SJSA1 (cell line): ENCODE measurements at regions not wholly inside any gene's neighbourhood (a gene's known extent, or its start where the extent isn't known, plus 50 kb on each side); places are given as distances from the start of the nearest gene placed in this dataset.
A peak's percentile ranks its signal among the peaks of the same experiment; 100 is the strongest.

ENCODE experiments used
- DNase-seq, 2 experiments: peaks; one replicate each; pipeline ENCODE4 v3.0.0-alpha.2; 2015 to 2020; ENCODE audit warnings: low spot score in 2 of 2, low read depth in 1 of 2
- H3K27ac ChIP-seq: fragments of 250-450 bp; sonication (Bioruptor Pico); 2 replicates; pipeline ENCODE4 v1.5.1; 2020; ENCODE audit warnings: mild to moderate bottlenecking, moderate library complexity
- H3K27me3 ChIP-seq: fragments of 250-450 bp; sonication (Bioruptor Pico); replicated peaks from 2 replicates; pipeline ENCODE4 v1.5.1; 2020; ENCODE audit warnings: mild to moderate bottlenecking, moderate library complexity
- H3K36me3 ChIP-seq: fragments of 250-450 bp; sonication (Bioruptor Pico); 2 replicates; pipeline ENCODE4 v1.5.1; 2020; ENCODE audit warnings: mild to moderate bottlenecking
- H3K4me1 ChIP-seq: fragments of 250-450 bp; sonication (Bioruptor Pico); replicated peaks from 2 replicates; pipeline ENCODE4 v1.6.1; 2021; ENCODE audit warnings: mild to moderate bottlenecking
- H3K4me3 ChIP-seq: fragments of 250-450 bp; sonication (Bioruptor Pico); 2 replicates; pipeline ENCODE4 v1.5.1; 2020; ENCODE audit warnings: mild to moderate bottlenecking
- H3K9me3 ChIP-seq: fragments of 250-450 bp; sonication (Bioruptor Pico); replicated peaks from 2 replicates; pipeline ENCODE4 v1.5.1; 2020; ENCODE audit warnings: mild to moderate bottlenecking

DNA sequence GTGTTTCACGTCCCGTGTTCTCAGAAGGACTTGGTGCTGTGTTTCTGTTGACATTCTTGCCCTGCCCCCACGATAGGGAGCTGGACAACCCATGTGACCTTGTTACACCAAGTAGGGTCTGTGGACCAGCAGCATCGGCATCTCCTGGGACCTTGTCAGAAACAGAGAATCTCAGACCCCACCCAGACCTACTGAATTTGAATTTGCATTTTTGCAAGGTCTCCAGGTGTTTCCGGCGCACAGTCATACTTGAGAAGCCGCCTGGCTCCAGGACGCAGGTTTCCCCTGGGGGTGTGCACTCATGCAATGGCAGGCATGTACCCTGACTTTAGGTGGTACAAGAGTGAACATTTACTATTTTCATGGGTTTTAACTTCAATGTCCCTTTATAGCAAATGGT is 117.9 kb downstream of the TLE3 start:
- no peaks in the 10 kb centered on the region; the same call in 1 of the 2 replicates for H3K27me3 ChIP-seq
- no peak overlapping the region for H3K27ac ChIP-seq
- no peaks in the 10 kb centered on the region for H3K9me3 ChIP-seq
- H3K4me1 ChIP-seq: peaks cover 29% of the 10 kb centered on the region
- no peak for DNase-seq
- no peaks in the 10 kb centered on the region for H3K36me3 ChIP-seq
- H3K4me3 ChIP-seq: no peak overlapping the region

DNA sequence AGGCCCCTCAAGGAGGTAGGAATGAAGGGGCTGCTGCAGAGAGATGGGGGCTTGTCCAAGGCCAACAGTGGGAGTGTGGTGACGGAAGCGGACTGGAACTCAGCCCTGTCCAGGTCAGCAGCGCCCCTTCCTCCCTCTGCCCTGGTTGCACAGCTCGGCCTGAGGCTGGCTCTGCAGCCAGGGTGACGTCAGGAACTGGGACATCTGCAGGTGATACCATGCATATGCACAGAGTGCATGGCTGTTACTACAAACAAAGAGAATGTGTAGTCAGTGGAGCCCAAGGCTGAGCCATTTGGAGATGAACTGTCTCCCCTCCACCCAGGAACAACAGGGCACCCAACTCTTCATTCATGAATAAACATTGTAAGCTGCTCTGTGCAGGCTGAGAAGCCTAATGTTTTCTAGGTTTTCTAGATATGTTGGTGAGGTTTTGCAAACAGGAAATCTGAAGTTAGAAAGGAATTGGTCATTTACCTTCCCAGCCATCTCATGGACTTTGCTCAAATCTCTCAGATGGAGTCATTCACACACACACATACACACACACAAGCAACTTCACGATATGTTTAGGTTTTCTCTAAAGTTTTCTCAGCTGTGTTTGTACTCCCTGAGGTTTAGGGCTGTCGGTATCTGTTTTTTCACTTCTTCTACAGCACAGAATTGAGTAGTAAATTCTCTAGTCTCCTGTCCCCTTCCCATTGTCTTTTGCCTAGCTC is 117.2 kb downstream of the TLE3 start:
- Histone ChIP-seq H3K4me1 (peaks cover 29% of the 10 kb centered on the region), H3K9me3 (no peaks in the 10 kb centered on the region), H3K27me3 (no peaks in the 10 kb centered on the region; the same call in 1 of the 2 replicates), H3K27ac (no peak overlapping the region), H3K36me3 (no peaks in the 10 kb centered on the region), H3K4me3 (no peak overlapping the region)
- no peak for DNase-seq

DNA sequence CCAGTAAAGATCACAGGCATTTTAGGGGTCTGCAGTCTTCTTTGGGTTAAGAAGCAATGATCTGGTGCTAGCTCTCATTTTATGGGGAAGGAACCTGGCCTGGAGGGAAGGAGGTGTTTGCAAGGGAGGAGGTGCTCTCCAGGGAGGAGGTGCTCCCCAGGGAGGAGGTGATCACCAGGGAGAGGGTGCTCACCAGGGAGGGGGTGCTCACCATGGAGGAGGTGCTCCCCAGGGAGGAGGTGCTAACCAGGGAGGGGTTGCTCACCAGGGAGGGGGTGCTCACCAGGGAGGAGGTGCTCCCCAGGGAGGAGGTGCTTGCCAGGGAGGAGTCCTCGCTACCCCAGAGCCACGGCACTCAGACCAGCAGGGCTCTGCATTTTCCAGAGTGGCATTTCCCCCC is 115.7 kb downstream of the TLE3 start:
- no peaks in the 10 kb centered on the region for H3K9me3 ChIP-seq
- H3K36me3 ChIP-seq: no peaks in the 10 kb centered on the region
- H3K4me3 ChIP-seq: no peak overlapping the region
- no peak for DNase-seq
- H3K27me3 ChIP-seq: no peaks in the 10 kb centered on the region
- no peak overlapping the region for H3K27ac ChIP-seq
- peaks cover 29% of the 10 kb centered on the region for H3K4me1 ChIP-seq

DNA sequence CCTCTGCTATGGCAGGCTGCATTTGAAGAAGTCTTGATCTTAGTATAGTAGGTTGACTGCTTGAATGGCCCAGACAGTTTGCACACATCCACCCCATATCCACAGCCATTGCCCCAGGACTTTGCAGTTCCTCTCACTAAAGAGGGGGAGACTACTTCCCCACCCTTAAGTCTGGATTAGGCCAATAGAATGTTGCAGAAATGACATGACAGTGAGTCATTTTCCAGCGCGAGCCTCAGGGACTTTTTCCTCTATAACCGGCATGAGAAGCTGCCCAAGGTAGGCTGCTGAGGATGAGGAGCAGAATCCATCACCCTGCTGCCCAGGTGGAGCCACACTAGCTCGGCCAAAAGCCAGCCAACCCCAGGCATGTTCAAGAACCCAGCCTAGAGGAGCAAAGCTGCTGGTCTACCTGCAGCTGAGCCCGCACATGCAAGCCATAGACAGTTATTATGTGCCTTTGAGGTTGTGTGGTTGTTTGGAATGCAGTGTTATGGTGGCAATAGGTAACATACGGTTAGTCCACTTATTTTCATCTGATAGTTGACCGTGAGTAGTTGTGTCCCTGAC is 113.9 kb downstream of the TLE3 start:
- no peak overlapping the region for H3K27ac ChIP-seq
- no peaks in the 10 kb centered on the region for H3K9me3 ChIP-seq
- peaks cover 25% of the 10 kb centered on the region for H3K4me1 ChIP-seq
- peak in 1 of 2 experiments; percentile 42 for DNase-seq
- H3K4me3 ChIP-seq: no peak overlapping the region
- H3K36me3 ChIP-seq: no peaks in the 10 kb centered on the region
- H3K27me3 ChIP-seq: no peaks in the 10 kb centered on the region

DNA sequence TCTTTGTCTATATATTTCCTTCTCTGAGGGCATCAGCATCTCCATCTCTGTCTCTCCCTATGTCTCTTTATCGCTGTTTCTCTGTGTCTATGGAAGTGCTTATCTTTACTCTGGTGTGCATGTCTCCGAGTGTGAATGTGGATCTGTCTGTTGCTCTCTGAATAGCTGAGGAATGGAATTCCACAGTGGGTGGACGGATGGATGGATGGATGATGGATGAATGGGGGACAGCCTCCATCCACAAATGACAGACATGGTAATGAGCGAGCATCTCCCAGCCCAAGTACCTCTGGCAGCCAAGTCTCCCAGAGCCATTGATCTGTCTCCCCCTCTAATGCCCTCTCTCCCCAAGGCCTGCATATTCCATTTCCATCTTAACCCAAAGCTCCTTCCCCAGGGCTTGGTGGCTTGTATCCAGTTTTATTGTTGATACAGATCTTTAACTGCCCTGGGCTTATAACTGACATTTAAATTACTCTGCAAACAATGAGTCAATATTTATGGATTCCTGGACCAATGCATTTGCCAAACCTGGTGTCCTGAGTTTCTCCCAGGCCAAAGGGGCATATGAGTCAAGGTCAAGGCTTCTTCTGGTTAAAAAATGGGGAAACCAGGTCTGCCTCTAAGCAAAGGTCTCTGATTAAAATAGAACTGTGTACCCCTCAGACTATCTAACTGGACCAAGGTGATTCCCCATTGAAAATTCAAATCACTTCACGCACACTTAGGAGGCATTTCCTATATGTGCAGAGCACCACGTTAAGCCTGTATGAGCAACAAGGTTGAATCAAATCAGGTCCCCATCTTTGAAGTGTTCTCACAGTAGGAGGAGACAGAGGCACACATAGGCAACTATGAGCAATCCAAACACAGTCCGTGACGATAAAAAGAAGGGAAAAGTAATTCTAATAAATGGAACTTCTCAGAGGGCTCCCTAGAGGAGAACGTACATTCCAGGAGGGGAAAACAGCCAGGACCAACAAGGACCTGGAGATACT is 109.9 kb downstream of the TLE3 start:
- H3K27me3 ChIP-seq: no peaks in the 10 kb centered on the region
- no peak overlapping the region for H3K27ac ChIP-seq
- H3K4me1 ChIP-seq: peaks cover 8% of the 10 kb centered on the region
- H3K4me3 ChIP-seq: no peak overlapping the region
- H3K9me3 ChIP-seq: no peaks in the 10 kb centered on the region
- no peaks in the 10 kb centered on the region for H3K36me3 ChIP-seq
- no peak for DNase-seq

DNA sequence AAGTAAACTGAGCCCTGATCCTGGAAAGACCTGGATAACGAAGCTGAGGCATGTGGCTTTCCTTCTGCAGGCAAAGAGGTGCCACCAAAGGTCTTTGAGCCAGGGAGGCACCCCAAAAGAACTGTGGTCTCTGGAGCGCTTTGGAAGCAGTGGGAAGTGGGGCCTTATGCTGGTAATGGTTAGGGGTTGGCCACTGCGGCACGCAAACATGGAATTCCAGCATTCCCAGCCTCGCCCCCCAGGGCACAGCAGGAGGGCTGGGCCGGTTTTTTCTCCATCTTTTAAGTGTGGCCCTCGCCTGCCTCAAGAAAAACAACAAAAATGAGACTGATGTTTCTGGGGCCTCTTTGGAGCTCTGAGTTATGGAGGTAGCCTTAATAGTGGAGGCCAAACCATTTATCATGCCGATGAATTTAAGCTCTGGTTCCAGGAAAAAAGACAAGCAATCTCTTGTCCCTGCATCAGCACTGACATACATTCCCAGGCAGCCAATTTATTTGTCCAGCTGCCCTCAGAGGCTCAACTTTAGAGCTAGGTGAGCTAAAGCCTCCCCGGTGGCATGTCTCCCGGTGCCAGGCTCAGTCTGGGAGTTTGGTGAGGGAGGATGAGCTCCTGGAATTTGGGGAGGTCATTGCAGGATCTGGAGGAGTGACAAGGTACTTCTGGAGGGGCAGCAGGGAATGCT is 109.0 kb downstream of the TLE3 start:
- no peaks in the 10 kb centered on the region for H3K9me3 ChIP-seq
- DNase-seq: no peak
- no peaks in the 10 kb centered on the region for H3K27me3 ChIP-seq

DNA sequence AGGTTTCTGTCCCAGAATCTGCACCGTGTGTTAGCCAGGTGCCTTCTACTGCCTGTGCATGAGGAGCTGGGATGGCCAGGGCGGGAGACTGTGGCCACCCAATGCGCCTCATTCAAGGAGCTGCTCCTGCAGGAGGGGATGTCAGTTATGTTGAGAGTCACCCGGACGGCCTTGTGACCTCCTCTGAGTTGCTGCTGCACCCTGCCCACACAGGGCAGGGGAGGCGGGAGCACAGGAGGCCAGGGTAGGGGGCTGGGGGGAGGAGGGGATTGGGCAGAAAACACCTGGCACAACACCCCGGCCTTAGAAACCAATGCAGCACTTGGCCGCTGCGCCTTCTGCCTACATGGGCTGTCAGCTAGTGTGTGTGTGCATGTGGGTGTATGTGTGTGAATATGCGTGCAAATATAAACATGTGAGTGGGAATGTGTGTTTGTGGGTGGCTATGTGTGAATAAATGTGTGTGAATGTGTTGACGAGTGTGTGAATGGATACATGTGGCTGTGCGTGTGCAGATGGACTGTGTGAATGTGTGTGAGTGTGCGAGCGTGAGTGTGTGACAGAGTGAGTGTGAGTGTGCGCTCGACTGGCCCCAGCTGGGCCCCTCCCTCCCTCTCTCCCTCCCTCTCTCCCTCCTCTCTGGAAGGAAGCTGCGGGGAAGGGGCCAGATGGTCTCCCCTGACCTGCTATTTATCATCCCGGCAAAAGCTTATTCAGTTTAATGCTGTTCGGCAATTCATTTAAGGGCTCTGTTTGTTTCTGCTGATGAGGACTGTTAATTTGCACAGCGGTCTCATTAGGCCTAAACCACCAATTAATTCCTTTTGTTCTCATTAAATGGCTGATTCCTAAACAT is 106.9 kb downstream of the TLE3 start:
- no peaks in the 10 kb centered on the region for H3K27me3 ChIP-seq
- no peak overlapping the region for H3K4me3 ChIP-seq
- no peaks in the 10 kb centered on the region for H3K9me3 ChIP-seq
- no peak overlapping the region for H3K27ac ChIP-seq
- no peak for DNase-seq
- H3K4me1 ChIP-seq: no peaks in the 10 kb centered on the region
- no peaks in the 10 kb centered on the region for H3K36me3 ChIP-seq

More for the DNA sequence above, 109.0 kb downstream of the TLE3 start:
- Histone ChIP-seq H3K27ac (no peak overlapping the region), H3K4me3 (no peak overlapping the region), H3K4me1 (peaks cover 4% of the 10 kb centered on the region), H3K36me3 (no peaks in the 10 kb centered on the region)

DNA sequence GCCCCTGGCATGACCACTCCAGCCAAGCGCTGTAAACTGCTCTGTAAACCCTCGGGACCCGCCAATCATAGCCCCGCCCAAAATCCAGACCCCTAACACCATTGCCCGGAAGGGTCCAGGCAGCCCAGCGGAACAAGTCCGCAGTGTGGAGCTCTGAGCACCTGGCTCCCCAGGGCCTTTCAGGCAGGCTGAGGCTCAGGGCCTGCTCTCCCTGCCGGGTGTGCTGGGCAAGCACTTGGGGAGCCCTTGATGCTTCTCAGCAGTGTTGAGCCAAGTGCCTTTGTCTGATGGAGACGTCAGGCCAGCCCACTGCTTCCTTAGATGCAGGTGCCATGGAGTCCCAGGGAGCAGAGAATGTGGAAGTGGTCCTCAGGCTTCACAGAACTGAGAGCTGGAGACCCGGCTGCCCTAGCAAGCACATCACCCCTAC is 106.2 kb downstream of the TLE3 start:
- no peaks in the 10 kb centered on the region for H3K9me3 ChIP-seq
- H3K36me3 ChIP-seq: no peaks in the 10 kb centered on the region
- H3K27me3 ChIP-seq: no peaks in the 10 kb centered on the region
- H3K4me1 ChIP-seq: no peaks in the 10 kb centered on the region
- no peak overlapping the region for H3K27ac ChIP-seq
- DNase-seq: no peak
- no peak overlapping the region for H3K4me3 ChIP-seq

DNA sequence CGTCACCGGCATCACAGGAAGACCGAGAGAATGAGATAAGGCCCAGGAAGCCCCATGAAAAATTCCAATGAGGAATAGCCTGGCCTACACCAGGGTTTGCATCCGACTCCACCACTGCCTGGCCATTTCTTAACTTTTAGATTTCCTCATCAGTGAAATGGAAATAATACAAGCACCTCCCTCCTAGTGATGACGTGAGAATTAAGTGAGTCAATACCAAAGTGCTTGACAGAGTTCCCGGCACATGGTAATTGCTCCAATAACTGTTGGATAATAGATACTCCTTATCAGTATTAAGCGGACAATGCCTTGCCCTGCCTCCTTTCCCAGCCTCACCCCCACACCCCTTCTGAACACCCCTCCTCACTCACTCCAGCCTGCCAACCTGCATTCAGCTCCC is 105.4 kb downstream of the TLE3 start:
- Histone ChIP-seq H3K4me3 (no peak overlapping the region), H3K27me3 (no peaks in the 10 kb centered on the region), H3K27ac (no peak overlapping the region), H3K9me3 (no peaks in the 10 kb centered on the region), H3K4me1 (no peaks in the 10 kb centered on the region), H3K36me3 (no peaks in the 10 kb centered on the region)
- DNase-seq: no peak

DNA sequence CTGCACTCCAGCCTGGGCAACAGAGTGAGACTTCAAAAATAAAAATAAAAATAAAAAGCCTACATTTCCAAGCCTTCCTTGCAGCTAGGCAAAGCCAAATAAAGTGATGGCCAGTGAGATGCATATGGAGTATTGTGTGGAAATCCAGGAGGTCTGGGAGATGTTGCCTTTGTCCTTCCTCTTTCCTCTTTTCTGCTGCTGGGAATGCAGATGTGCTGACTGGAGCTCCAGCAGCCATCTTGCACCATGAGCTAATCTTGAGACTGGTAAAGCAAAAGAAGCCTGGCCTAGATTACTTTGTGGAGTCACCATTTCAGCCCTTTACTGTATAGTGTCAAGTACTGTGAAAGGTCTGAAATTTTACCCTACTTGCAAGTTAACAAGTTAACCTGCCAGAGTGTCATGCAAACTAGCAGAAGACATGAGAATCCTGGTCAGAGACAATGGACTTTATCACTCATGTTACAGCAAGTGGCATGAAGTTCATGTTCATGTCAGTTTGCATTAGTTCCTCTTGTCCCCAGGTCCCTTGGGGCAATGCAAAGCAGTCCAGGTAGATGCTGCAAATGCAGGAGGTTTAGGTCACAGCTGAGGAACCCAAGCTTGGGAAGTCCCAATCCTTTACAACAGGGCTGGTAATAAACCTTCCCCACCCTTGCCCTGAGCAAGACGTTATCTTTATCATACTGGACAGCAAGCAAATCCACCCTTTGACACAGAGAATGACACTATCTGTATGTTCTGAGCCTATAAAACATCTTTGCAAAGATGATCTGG is 103.1 kb downstream of the TLE3 start:
- H3K36me3 ChIP-seq: no peaks in the 10 kb centered on the region
- H3K9me3 ChIP-seq: no peaks in the 10 kb centered on the region
- H3K27ac ChIP-seq: no peak overlapping the region
- H3K27me3 ChIP-seq: no peaks in the 10 kb centered on the region
- no peaks in the 10 kb centered on the region for H3K4me1 ChIP-seq
- H3K4me3 ChIP-seq: no peak overlapping the region
- no peak for DNase-seq

DNA sequence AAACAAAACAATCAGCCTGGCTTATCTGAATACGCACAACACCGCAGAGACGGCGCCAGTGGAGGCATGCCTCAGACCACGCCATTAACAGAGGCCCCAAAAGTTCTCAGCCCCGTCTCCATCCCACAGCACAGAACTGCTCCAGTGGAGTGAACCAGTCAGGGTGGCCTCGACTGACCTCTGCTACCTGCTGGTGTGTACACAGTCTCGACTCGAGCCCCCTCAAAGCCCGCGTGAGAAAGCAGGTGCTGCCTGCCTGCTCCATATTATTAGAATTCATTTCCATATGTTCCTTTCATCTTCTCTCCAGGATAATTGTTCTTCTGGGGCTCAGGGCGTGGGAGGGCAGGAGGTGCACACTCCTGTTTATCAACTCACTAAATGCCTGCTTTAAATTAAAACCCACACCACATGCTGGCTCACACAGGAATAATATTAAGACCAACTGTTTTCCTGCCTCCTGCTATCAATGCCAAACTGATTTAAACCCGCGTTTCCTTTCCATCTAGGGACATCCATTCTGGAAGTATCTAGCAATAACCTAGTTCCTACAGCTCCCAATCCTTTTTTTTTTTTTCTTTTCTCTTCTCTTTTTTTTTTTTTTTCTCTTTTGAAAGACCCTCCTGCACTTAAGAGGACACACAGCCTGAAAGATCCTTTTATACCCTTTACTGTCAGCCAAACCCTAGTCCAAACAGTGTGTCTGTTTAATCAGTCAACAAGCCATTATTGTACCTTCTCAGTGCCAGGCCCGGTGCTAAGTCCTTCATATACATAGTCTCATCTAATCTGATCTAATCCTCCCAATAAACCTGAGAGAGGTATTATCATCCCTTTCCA is 101.2 kb downstream of the TLE3 start:
- no peaks in the 10 kb centered on the region for H3K9me3 ChIP-seq
- no peaks in the 10 kb centered on the region for H3K27me3 ChIP-seq
- H3K4me1 ChIP-seq: no peaks in the 10 kb centered on the region
- no peak overlapping the region for H3K4me3 ChIP-seq
- no peak overlapping the region for H3K27ac ChIP-seq
- no peaks in the 10 kb centered on the region for H3K36me3 ChIP-seq
- no peak for DNase-seq

DNA sequence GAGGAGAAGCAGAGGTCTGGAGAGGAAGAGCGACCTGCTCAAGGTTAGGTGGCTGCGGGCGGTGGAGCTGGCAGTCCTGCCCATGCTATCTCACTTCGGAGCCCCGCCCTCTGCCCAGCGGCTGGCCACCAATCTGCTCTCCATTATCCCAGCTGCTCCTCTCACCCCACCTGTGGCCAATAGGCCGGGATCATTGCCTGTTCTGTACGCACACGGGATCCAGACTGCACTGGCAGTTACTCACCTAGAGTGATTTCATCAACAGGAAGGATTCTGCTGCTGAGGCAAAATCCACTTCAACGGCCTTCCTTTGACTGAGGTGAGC is 100.6 kb downstream of the TLE3 start:
- Histone ChIP-seq H3K9me3 (no peaks in the 10 kb centered on the region), H3K4me3 (no peak overlapping the region), H3K4me1 (no peaks in the 10 kb centered on the region), H3K27ac (no peak overlapping the region), H3K27me3 (no peaks in the 10 kb centered on the region), H3K36me3 (no peaks in the 10 kb centered on the region)
- DNase-seq: no peak
